G401 (cell line): ENCODE measurements at regions not wholly inside any gene's neighbourhood (a gene's known extent, or its start where the extent isn't known, plus 50 kb on each side); places are given as distances from the start of the nearest gene placed in this dataset.

Experiments
- DNase-seq: peaks from one replicate; pipeline ENCODE4 v3.0.0-alpha.2; 2015; ENCODE audit warnings: low spot score
- in situ Hi-C: cut with HindIII; loops from 2 replicates; pipeline ENCODE4 v1.10.0; 2016; ENCODE audit warnings: low sequenced_read_pairs, mixed read lengths

- no peak for DNase-seq
- in situ Hi-C loops: no loop called here
These were observed 270.6 kb upstream of the HES1 start for GRCh38 chr3:193865339-193865738.

DNA sequence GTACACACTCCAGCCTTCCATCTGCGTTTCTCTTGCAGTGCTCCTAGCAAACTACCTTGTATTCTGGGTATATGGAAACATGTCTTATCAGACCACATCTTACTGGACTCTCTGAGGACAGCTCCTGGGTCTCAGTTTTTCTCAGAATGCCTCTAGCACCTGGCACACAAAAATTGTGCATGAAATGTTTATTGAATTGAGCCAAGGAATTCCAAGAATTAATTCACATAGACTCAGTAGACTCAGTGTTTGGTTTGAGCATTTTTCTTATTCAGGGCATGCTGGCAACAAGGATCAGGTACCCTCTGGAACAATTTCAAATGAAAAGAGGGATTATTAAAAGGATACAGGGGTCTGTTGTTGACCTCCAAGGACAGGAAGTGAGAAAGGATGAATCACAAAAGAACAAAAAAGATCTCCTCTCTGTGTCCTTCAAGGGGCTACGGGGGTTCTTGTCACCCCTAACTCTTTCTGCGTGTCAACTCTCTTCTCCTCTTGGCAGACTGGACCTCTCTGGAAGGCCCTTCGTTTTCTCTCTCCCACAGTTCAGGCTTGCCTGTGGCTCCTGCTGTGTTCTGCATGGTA, 270.0 kb upstream of the HES1 start:
- DNase-seq: no peak
- in situ Hi-C loops: no loop called here

DNA sequence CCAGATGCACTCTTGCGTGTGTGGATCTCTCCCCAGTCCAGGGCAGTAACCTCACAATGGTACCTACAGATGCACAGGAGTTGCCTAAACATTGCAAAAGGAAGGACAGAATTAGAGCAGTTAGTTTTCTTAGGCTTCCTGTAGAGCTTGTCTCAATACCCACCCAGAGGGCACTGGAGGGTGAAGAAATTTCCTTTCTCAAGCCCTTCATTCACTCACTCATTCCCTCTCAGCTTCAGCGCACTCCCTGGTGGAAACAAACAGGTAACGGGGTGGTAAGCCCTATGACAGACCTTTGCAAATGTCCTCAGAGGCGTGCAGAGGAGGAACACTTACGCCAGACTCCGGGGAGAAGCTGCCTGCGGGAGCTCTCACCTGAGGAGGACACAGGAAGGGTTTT, 267.4 kb upstream of the HES1 start:
- in situ Hi-C loops: no loop called here
- no peak for DNase-seq

GRCh38 chr3:193869221-193870201, 266.4 kb upstream of the HES1 start:
- in situ Hi-C loops: no loop called here
- no peak for DNase-seq

- no peak for DNase-seq
- in situ Hi-C loops: no loop called here
These were observed 265.4 kb upstream of the HES1 start for GRCh38 chr3:193870376-193871219.

- DNase-seq: no peak
- in situ Hi-C loops: no loop called here
These were observed 264.8 kb upstream of the HES1 start for GRCh38 chr3:193871220-193871485.

DNA sequence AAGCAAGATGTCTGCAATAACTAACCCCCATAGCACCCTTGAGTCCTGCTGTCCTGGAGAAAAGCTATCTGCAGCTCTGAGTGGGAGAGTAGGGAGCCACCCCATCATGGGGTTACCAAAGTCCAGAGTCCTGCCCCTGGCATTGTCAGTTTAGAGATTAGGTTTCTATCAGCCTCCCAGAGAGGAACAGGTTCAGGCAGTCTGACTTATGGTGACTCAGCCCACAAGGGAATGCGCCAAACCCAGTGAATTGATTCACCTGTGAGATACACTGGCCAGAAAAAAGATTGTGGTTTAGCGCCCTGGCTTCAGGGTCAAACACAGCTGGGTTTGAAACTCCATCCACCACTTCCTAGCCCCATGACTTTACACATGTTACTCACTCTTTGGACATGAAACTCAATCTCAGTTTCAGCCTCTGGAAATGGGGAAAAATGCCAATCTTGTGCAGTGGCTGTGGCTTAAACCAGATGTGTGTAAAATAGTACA, 263.6 kb upstream of the HES1 start:
- no peak for DNase-seq
- in situ Hi-C loops: no loop called here

GRCh38 chr3:193873426-193874201, 262.3 kb upstream of the HES1 start:
- no peak for DNase-seq
- in situ Hi-C loops: no loop called here

DNA sequence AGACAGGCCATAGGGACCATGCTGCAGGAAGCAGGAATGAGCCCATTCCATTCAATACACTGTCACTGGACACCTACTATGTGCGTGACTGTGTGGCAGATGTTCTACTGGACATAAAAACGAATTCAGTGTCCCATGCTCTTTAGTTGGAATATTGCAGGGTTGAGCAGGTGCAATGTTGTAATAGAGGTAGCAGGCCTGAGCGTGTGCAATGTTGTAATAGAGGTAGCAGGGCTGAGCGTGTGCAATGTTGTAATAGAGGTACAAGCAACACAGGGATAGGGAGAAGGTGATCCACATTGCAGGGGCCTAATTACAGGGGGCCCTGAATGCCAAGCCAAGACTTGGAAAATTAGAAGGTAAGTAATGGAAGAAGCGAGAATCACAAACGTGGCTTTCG, 261.4 kb upstream of the HES1 start:
- in situ Hi-C loops: no loop called here

DNA sequence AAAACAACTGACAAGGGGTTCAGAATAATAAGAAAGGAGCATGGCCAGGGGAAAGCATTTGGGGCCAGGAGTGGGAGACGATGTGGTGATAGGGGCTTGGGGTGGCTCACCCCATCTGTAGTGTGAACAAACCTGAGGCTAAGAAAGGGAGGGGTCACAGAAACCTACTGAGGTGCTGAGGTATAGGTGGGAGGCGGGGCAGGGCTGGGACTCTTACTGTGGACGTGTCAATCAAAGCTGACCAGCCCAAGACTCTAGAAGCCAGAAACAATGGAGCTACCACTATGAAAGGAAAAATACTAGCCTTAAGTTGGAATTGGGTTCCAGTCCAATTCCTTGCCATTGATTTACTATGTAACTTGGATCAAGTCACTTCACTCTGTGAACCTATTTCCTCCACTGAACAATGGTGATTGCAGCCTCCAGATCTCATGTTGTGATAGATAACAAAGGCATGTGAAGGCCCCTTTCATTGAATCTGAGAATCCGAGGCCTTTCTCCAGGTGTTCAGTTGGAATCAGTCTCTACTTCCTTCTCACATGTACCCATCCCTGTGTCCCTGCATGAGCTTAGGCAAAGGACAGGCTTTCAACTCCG, 260.9 kb upstream of the HES1 start:
- DNase-seq: no peak
- in situ Hi-C loops: no loop called here

More for the DNA sequence above, 261.4 kb upstream of the HES1 start:
- DNase-seq: no peak

DNA sequence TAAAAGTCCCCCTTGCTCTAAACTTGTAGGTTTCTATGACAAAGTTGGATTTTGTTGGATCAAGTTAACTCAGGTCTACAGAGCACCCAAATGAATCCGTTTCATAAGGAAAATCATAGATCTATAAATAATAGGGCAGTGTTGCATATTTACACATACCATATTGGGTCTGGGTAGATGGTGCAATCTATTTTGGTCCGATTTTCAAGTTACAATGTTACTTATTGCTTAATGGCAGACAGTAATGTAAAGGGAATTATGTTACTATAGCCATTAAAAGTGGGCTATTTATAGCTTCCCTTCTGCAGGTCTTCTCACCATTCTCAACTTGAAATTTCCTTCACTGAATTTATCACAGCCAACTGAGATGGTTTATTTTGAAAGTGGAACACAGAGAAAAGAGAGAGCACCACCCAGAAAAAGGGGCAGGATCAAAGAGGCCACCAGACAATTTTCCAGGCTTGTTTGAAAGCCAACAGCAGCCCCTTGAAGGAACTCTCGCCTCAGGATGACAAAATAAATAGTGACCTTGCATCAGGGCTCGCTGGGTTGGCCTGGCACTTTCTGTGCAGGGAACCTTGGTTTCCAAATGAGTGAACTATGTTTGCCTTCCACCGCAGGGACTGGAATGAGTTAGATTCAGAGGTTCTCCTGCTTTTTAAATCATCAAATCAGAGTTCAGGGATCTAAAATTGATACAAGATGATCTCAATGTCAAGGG, 260.2 kb upstream of the HES1 start:
- no peak for DNase-seq
- in situ Hi-C loops: no loop called here

- no peak for DNase-seq
- in situ Hi-C loops: no loop called here
These were observed 256.7 kb upstream of the HES1 start for GRCh38 chr3:193879099-193879863.

DNA sequence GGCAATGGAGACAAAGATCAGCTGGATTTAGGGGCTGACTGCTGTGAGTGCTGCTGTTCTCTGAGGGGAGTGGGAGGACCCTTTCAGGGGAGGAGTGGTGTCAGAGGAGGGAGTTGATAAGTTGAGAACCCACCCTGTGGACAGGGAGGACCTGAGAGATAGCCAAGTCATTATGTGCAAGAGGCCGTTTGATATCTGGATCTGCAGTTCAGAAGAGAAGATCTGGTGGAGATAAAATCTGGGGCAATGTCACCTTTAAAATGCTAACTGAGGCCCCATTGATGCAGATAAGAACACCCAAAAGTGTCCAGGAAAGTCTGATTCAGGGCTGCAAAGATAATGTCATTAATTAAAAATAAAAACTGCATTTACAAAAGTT, 256.1 kb upstream of the HES1 start:
- in situ Hi-C loops: no loop called here
- DNase-seq: no peak

GRCh38 chr3:193882091-193882490, 253.9 kb upstream of the HES1 start:
- DNase-seq: no peak
- in situ Hi-C loops: no loop called here

GRCh38 chr3:193883551-193883950, 252.4 kb upstream of the HES1 start:
- in situ Hi-C loops: no loop called here
- no peak for DNase-seq

DNA sequence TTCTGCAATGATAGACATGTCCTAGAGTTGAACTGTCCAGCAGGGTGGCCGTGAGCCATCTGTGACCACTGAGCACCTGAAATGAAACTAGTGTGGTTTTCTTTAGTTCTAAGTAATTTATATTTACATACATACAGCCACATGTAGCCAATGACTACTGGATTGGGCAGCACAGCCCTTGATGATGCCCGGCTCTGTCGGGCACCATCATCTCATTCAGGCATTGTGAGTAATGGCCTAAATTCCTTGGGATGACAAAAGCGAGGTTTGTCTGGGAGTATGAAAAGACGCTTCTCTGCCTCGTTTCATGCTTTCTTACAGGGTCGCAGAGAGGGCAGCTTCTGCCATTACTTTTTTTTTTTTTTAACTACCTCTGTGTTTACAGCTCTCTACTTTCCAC, 251.9 kb upstream of the HES1 start:
- no peak for DNase-seq
- in situ Hi-C loops: no loop called here

DNA sequence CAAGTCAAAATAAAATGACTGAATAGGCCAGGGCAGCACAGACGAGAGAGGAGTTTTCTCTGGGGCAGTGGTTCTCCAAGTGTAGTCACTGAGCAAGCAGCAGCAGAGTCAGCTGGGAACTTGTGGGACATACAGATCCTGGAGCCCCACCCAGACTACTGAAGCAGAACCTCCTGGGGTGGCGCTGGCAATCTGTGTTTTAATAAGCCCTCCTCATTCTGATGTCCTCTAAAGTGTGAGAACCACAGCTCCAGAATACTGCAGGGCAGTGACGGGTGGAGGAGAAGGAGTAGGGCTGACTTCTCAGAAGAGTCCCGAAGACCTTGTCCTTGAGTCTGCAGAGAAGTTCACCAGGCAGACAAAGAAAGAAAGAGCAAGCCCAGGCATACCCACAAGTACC, 251.3 kb upstream of the HES1 start:
- in situ Hi-C loops: no loop called here
- no peak for DNase-seq

GRCh38 chr3:193885832-193886231, 250.1 kb upstream of the HES1 start:
- in situ Hi-C loops: no loop called here
- DNase-seq: no peak
